Testis (tissue), 2 donors: ENCODE measurements at regions not wholly inside any gene's neighbourhood (a gene's known extent, or its start where the extent isn't known, plus 50 kb on each side); places are given as distances from the start of the nearest gene placed in this dataset.

Experiments used
- CTCF ChIP-seq, 3 experiments: fragments of 450-650 bp in 2 of 3; fragments of 200-600 bp in 1 of 3; sonication (generic) in 1 of 3; IDR thresholded peaks; one replicate each; pipeline ENCODE4 v1.5.1; 2016 to 2019; ENCODE audit warnings: antibody characterized with exemption in 3 of 3, mild to moderate bottlenecking in 2 of 3, moderate library complexity in 1 of 3
- POLR2A ChIP-seq: fragments of 450-650 bp; IDR thresholded peaks from one replicate; pipeline ENCODE4 v1.6.1; 2017; ENCODE audit warnings: antibody characterized with exemption, mild to moderate bottlenecking, moderate library complexity

GRCh38 chr9:14415947-14416346, 102.0 kb upstream of the NFIB start:
- no peak for TF ChIP-seq CTCF (IDR thresholded peaks at IDR 0.05)
- no peak for TF ChIP-seq POLR2A
